RCC 7860 (cell line): ENCODE measurements at regions not wholly inside any gene's neighbourhood (a gene's known extent, or its start where the extent isn't known, plus 50 kb on each side); places are given as distances from the start of the nearest gene placed in this dataset.
A peak's percentile ranks its signal among the peaks of the same experiment; 100 is the strongest.
"Not testable (repeated sequence)": the region's sequence is repeated elsewhere in the genome, so short reads cannot be mapped to it uniquely, and the experiment has no call there.

Experiments used
- DNase-seq: peaks from one replicate; pipeline ENCODE4 v3.0.0-alpha.2; 2015; ENCODE audit warnings: low spot score
- FAIRE-seq: peaks from 2 replicates; lab custom pipeline; 2012; peaks lifted over from hg19 to GRCh38; lab: Jason Lieb, UNC

- DNase-seq: no peak
- no peak for FAIRE-seq
These were observed 68.9 kb upstream of the RTL6 start for GRCh38 chr22:44566911-44567310.

- not testable (repeated sequence) for FAIRE-seq, DNase-seq
These were observed 64.6 kb upstream of the RTL6 start for GRCh38 chr22:44562651-44563050.

GRCh38 chr22:44561139-44561840, 63.3 kb upstream of the RTL6 start:
- FAIRE-seq: no peak

GRCh38 chr22:44558671-44559070, 60.6 kb upstream of the RTL6 start:
- not testable (repeated sequence) for FAIRE-seq, DNase-seq

More at GRCh38 chr22:44561139-44561840, 63.3 kb upstream of the RTL6 start:
- DNase-seq: no peak

GRCh38 chr22:44557872-44558271, 59.8 kb upstream of the RTL6 start:
- FAIRE-seq, DNase-seq: not testable (repeated sequence)

- DNase-seq (no peak), FAIRE-seq (no peak)
These were observed 59.2 kb upstream of the RTL6 start for GRCh38 chr22:44557064-44557748.

- no peak for FAIRE-seq
- DNase-seq: no peak
These were observed 57.6 kb upstream of the RTL6 start for GRCh38 chr22:44555597-44555996.

GRCh38 chr22:44555046-44555445, 57.0 kb upstream of the RTL6 start:
- no peak for FAIRE-seq
- DNase-seq: no peak

- DNase-seq: no peak
- FAIRE-seq: no peak
These were observed 56.4 kb upstream of the RTL6 start for GRCh38 chr22:44554411-44554810.

GRCh38 chr22:44550711-44551491, 52.9 kb upstream of the RTL6 start:
- FAIRE-seq: peak; percentile 90
- DNase-seq: peak; percentile 89

- FAIRE-seq: no peak
- DNase-seq: no peak
These were observed 51.7 kb upstream of the RTL6 start for GRCh38 chr22:44549701-44550100.

GRCh38 chr22:44548981-44549380, 50.9 kb upstream of the RTL6 start:
- FAIRE-seq (no peak), DNase-seq (no peak)
